ENCODE measurements at regions not wholly inside any gene's neighbourhood (a gene's known extent, or its start where the extent isn't known, plus 50 kb on each side); places are given as distances from the start of the nearest gene placed in this dataset.

DNA sequence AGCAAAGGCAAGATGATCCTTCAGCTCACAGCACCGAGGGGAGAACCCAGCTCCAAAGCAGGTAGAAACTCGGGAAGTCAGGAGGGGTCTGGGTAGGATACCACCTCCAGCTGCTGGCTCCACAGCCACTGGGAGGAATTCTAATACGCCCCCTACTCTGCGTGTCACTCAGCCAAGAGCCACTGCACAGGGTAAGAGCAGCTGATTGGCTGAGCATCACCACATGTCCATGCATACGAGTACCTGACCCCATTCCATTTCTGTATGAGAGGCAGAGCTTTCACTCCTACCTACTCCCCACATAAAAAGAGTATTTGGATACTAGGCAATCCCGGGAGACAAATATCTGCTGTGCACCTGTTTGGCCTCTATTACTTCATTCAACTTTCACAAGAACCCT, 121.4 kb downstream of the RRAGC start:
- TF ChIP-seq, protein P1, sequence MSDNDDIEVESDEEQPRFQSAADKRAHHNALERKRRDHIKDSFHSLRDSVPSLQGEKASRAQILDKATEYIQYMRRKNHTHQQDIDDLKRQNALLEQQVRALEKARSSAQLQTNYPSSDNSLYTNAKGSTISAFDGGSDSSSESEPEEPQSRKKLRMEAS (CRISPR knock-in tag; IDR thresholded peaks at IDR 0.05): no peak
- no peak for TF ChIP-seq ELF4 (CRISPR knock-in tag; IDR thresholded peaks at IDR 0.05; ENCODE audit: low read depth)
- TF ChIP-seq, protein P2, sequence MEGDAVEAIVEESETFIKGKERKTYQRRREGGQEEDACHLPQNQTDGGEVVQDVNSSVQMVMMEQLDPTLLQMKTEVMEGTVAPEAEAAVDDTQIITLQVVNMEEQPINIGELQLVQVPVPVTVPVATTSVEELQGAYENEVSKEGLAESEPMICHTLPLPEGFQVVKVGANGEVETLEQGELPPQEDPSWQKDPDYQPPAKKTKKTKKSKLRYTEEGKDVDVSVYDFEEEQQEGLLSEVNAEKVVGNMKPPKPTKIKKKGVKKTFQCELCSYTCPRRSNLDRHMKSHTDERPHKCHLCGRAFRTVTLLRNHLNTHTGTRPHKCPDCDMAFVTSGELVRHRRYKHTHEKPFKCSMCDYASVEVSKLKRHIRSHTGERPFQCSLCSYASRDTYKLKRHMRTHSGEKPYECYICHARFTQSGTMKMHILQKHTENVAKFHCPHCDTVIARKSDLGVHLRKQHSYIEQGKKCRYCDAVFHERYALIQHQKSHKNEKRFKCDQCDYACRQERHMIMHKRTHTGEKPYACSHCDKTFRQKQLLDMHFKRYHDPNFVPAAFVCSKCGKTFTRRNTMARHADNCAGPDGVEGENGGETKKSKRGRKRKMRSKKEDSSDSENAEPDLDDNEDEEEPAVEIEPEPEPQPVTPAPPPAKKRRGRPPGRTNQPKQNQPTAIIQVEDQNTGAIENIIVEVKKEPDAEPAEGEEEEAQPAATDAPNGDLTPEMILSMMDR (IDR thresholded peaks at IDR 0.05): no peak
- no peak for TF ChIP-seq TEAD1 (CRISPR knock-in tag; IDR thresholded peaks at IDR 0.05)
- TF ChIP-seq ZNF671 (CRISPR knock-in tag; IDR thresholded peaks at IDR 0.05): no peak
- no peak for TF ChIP-seq NR2C2 (CRISPR knock-in tag; IDR thresholded peaks at IDR 0.05)
- TF ChIP-seq, protein P3, sequence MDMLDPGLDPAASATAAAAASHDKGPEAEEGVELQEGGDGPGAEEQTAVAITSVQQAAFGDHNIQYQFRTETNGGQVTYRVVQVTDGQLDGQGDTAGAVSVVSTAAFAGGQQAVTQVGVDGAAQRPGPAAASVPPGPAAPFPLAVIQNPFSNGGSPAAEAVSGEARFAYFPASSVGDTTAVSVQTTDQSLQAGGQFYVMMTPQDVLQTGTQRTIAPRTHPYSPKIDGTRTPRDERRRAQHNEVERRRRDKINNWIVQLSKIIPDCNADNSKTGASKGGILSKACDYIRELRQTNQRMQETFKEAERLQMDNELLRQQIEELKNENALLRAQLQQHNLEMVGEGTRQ (CRISPR knock-in tag; IDR thresholded peaks at IDR 0.05): no peak
- TF ChIP-seq, protein P4, sequence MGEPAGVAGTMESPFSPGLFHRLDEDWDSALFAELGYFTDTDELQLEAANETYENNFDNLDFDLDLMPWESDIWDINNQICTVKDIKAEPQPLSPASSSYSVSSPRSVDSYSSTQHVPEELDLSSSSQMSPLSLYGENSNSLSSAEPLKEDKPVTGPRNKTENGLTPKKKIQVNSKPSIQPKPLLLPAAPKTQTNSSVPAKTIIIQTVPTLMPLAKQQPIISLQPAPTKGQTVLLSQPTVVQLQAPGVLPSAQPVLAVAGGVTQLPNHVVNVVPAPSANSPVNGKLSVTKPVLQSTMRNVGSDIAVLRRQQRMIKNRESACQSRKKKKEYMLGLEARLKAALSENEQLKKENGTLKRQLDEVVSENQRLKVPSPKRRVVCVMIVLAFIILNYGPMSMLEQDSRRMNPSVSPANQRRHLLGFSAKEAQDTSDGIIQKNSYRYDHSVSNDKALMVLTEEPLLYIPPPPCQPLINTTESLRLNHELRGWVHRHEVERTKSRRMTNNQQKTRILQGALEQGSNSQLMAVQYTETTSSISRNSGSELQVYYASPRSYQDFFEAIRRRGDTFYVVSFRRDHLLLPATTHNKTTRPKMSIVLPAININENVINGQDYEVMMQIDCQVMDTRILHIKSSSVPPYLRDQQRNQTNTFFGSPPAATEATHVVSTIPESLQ (CRISPR knock-in tag; IDR thresholded peaks at IDR 0.05): no peak
- no peak for TF ChIP-seq GABPB1 (CRISPR knock-in tag; IDR thresholded peaks at IDR 0.05)
- TF ChIP-seq MXD4 (CRISPR knock-in tag; IDR thresholded peaks at IDR 0.05; ENCODE audit: borderline replicate concordance): no peak

All from WTC11 (cell line).